Astrocyte (in vitro differentiated cells and primary cell): ENCODE measurements at regions not wholly inside any gene's neighbourhood (a gene's known extent, or its start where the extent isn't known, plus 50 kb on each side); places are given as distances from the start of the nearest gene placed in this dataset.

Experiments used
- DNase-seq: peaks from one replicate; pipeline ENCODE4 v3.0.0-alpha.2; 2010; ENCODE audit warnings: low read depth
- FAIRE-seq: peaks from 2 replicates; lab custom pipeline; 2011; peaks lifted over from hg19 to GRCh38; lab: Jason Lieb, UNC
- H2AFZ ChIP-seq: 2 replicates; pipeline ENCODE4 v1.6.0; 2012; ENCODE audit warnings: low read depth, low read length, inconsistent platforms
- H3K27ac ChIP-seq: 2 replicates; pipeline ENCODE4 v1.5.1; 2011; ENCODE audit warnings: low read depth, low read length, inconsistent platforms
- H3K27me3 ChIP-seq: 2 replicates; pipeline ENCODE4 v1.6.0; 2011; ENCODE audit warnings: low read length, inconsistent platforms; ENCODE audit not compliant: insufficient read depth
- H3K36me3 ChIP-seq: 2 replicates; pipeline ENCODE4 v1.5.1; 2011; ENCODE audit warnings: low read length, inconsistent platforms; ENCODE audit not compliant: insufficient read depth
- H3K4me1 ChIP-seq: 2 replicates; pipeline ENCODE4 v1.5.1; 2011; ENCODE audit warnings: low read length, inconsistent platforms; ENCODE audit not compliant: insufficient read depth
- H3K4me2 ChIP-seq: 2 replicates; pipeline ENCODE4 v1.6.0; 2012; ENCODE audit warnings: low read length, inconsistent platforms
- H3K4me3 ChIP-seq: 2 replicates; pipeline ENCODE4 v1.5.1; 2011; ENCODE audit warnings: low read depth, mild to moderate bottlenecking, low read length, inconsistent platforms; ENCODE audit not compliant: insufficient read depth
- H3K79me2 ChIP-seq: 2 replicates; pipeline ENCODE4 v1.6.0; 2012; ENCODE audit warnings: mild to moderate bottlenecking, low read length, inconsistent platforms; ENCODE audit not compliant: insufficient read depth
- H3K9ac ChIP-seq: 2 replicates; pipeline ENCODE4 v1.6.0; 2012; ENCODE audit warnings: mild to moderate bottlenecking, low read length, inconsistent platforms
- H3K9me3 ChIP-seq: 2 replicates; pipeline ENCODE4 v1.5.1; 2012; ENCODE audit warnings: low read depth, mild to moderate bottlenecking, low read length, inconsistent platforms; ENCODE audit not compliant: insufficient read depth
- H4K20me1 ChIP-seq: 2 replicates; pipeline ENCODE4 v1.6.0; 2012; ENCODE audit warnings: low read length, inconsistent platforms; ENCODE audit not compliant: insufficient read depth
- H3K27ac Mint-ChIP-seq: one replicate; pipeline ENCODE4 v1.8.0; 2021; ENCODE audit warnings: mild to moderate bottlenecking, mixed read lengths; ENCODE audit not compliant: unreplicated experiment
- H3K27me3 Mint-ChIP-seq: one replicate; pipeline ENCODE4 v1.8.0; 2021; ENCODE audit warnings: low read depth, mixed read lengths; ENCODE audit not compliant: unreplicated experiment
- H3K36me3 Mint-ChIP-seq: one replicate; pipeline ENCODE4 v1.8.0; 2021; ENCODE audit warnings: low read depth, mixed read lengths; ENCODE audit not compliant: unreplicated experiment
- H3K4me1 Mint-ChIP-seq: one replicate; pipeline ENCODE4 v1.8.0; 2021; ENCODE audit warnings: low read depth, mixed read lengths; ENCODE audit not compliant: unreplicated experiment
- H3K4me3 Mint-ChIP-seq: one replicate; pipeline ENCODE4 v1.8.0; 2021; ENCODE audit warnings: mild to moderate bottlenecking, moderate library complexity, mixed read lengths; ENCODE audit not compliant: unreplicated experiment
- H3K9me3 Mint-ChIP-seq: one replicate; pipeline ENCODE4 v1.8.0; 2021; ENCODE audit warnings: mild to moderate bottlenecking, mixed read lengths; ENCODE audit not compliant: unreplicated experiment
- EZH2 ChIP-seq: IDR thresholded peaks from 2 replicates; pipeline ENCODE4 v1.6.1; 2012; ENCODE audit warnings: mild to moderate bottlenecking, low read length, inconsistent platforms; ENCODE audit not compliant: insufficient read depth
- TF ChIP-seq, protein P1 (sequence below): IDR thresholded peaks from 2 replicates; pipeline ENCODE4 v1.5.1; 2011; ENCODE audit warnings: low read depth, mild to moderate bottlenecking, inconsistent platforms, low read length, moderate library complexity; ENCODE audit not compliant: insufficient read depth

GRCh38 chr13:89660752-89661151, 1686.7 kb upstream of the MIR17HG start:
- no peaks in the 10 kb centered on the region for H3K36me3 ChIP-seq
- H3K4me1 ChIP-seq = no peaks in the 10 kb centered on the region
- Mint-ChIP-seq H3K9me3 (no peaks in the 10 kb centered on the region), H3K27me3 (no peaks in the 10 kb centered on the region), H3K4me1 (no peaks in the 10 kb centered on the region), H3K36me3 (no peaks in the 10 kb centered on the region), H3K4me3 (no peak overlapping the region), H3K27ac (no peak overlapping the region)
- no peaks in the 10 kb centered on the region for H4K20me1 ChIP-seq
- no peak for TF ChIP-seq EZH2
- TF ChIP-seq, protein P1, sequence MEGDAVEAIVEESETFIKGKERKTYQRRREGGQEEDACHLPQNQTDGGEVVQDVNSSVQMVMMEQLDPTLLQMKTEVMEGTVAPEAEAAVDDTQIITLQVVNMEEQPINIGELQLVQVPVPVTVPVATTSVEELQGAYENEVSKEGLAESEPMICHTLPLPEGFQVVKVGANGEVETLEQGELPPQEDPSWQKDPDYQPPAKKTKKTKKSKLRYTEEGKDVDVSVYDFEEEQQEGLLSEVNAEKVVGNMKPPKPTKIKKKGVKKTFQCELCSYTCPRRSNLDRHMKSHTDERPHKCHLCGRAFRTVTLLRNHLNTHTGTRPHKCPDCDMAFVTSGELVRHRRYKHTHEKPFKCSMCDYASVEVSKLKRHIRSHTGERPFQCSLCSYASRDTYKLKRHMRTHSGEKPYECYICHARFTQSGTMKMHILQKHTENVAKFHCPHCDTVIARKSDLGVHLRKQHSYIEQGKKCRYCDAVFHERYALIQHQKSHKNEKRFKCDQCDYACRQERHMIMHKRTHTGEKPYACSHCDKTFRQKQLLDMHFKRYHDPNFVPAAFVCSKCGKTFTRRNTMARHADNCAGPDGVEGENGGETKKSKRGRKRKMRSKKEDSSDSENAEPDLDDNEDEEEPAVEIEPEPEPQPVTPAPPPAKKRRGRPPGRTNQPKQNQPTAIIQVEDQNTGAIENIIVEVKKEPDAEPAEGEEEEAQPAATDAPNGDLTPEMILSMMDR = no peak
- H3K4me2 ChIP-seq = no peak overlapping the region
- H3K27me3 ChIP-seq = no peaks in the 10 kb centered on the region
- no peak overlapping the region for H2AFZ ChIP-seq
- FAIRE-seq (no peak), DNase-seq (no peak)
- no peak overlapping the region for H3K9ac ChIP-seq
- H3K4me3 ChIP-seq = no peak overlapping the region
- no peak overlapping the region for H3K27ac ChIP-seq
- H3K79me2 ChIP-seq = no peaks in the 10 kb centered on the region
- no peaks in the 10 kb centered on the region for H3K9me3 ChIP-seq

DNA sequence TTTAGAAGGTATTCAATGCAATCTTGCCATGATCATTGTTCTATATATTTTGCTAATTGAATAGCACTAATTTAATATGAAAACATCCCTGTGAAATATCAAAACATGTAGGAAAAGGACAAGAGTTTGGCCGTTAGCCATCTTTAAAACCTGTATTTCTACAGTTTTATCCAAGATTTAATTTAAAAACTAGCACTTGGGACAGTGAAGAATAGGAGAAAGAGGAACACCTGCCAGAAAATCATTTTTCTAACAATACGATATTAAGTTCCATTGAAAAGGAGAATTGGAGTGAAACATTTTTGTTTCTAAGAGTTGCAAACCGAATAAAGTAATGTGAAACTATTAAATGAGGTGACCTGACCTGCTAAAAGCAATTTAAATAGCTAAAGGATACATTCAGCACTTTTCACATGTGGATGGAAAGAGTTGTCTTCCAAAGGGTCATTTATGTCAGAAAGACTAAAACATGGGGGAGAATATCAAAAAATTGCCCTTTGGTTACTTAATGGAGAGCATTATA, 1673.6 kb upstream of the MIR17HG start:
- Mint-ChIP-seq H3K4me3 (no peak overlapping the region), H3K9me3 (no peaks in the 10 kb centered on the region), H3K36me3 (no peaks in the 10 kb centered on the region)

More for the DNA sequence above, 1673.6 kb upstream of the MIR17HG start:
- Histone ChIP-seq H3K36me3 (no peaks in the 10 kb centered on the region), H3K4me2 (no peak overlapping the region), H3K27me3 (no peaks in the 10 kb centered on the region), H2AFZ (no peak overlapping the region), H4K20me1 (no peaks in the 10 kb centered on the region), H3K79me2 (no peaks in the 10 kb centered on the region), H3K27ac (no peak overlapping the region), H3K9ac (no peak overlapping the region), H3K9me3 (no peaks in the 10 kb centered on the region), H3K4me1 (no peaks in the 10 kb centered on the region), H3K4me3 (no peak overlapping the region)
- no peak for TF ChIP-seq EZH2
- TF ChIP-seq, protein P1 = no peak
- no peaks in the 10 kb centered on the region for H3K4me1 Mint-ChIP-seq
- DNase-seq = no peak
- H3K27me3 Mint-ChIP-seq = no peaks in the 10 kb centered on the region
- H3K27ac Mint-ChIP-seq = no peak overlapping the region
- no peak for FAIRE-seq
